ENCODE measurements at regions not wholly inside any gene's neighbourhood (a gene's known extent, or its start where the extent isn't known, plus 50 kb on each side); places are given as distances from the start of the nearest gene placed in this dataset.
A peak's percentile ranks its signal among the peaks of the same experiment; 100 is the strongest.
"Not testable (repeated sequence)": the region's sequence is repeated elsewhere in the genome, so short reads cannot be mapped to it uniquely, and the experiment has no call there.

DNA sequence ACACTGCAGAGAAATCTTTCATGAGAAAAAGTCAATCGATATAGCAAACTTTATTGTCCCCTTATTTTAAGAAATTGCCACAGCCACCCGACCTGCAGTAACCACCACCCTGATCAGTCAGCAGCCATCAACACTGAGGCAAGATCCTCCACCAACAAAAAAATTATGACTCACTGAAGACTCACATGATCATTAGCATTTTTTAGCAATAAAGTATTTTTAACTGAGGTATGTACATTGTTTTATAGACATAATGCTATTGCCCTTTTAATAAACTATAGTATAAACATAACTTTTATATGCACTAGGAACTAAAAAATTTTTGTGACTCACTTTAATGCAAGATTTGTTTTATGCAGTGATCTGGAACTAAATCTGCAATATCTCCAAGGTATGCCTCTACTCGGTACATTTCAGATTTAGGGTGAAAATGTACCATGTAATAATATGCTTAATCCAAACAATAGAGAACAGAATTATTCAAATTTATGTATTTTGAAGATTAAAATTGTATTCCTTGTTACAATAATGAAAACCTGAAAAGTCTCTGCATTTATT, 79.2 kb upstream of the CEP126 start:
- no peak overlapping the region for H4K8ac ChIP-seq (ENCODE audit: low read depth in 2 of 2, low read length in 2 of 2)
- H3K4ac ChIP-seq (ENCODE audit: low read depth, low read length), result no peak overlapping the region
- H3K9ac ChIP-seq (ENCODE audit: low read depth, low read length), result no peak overlapping the region
- POLR2A ChIA-PET (ENCODE audit: unreplicated experiment), result no interaction called here
- no peak overlapping the region for H2BK5ac ChIP-seq (ENCODE audit: low read depth, low read length, poor library complexity, severe bottlenecking)
- H2AK5ac ChIP-seq (ENCODE audit: low read depth, low read length), result no peak overlapping the region
- H2BK20ac ChIP-seq (ENCODE audit: low read depth, low read length), result no peak overlapping the region
- DNase-seq (peak; percentile 24), ATAC-seq (ENCODE audit: low read depth) (no peak)
- H3K14ac ChIP-seq (replicated peaks; ENCODE audit: low read depth, low read length), result no peak overlapping the region
- no peaks in the 10 kb centered on the region for H3K79me1 ChIP-seq (ENCODE audit: low read depth in 1 of 2, low read length in 2 of 2)
- H3K9me1 ChIP-seq (ENCODE audit: insufficient read depth, low read length), result no peaks in the 10 kb centered on the region; the same call in 1 of the 2 replicates
- WGBS, 2 experiments (ENCODE audit: extremely low coverage in 2 of 2, insufficient read length in 1 of 2), result no CpG with 5 or more reads among the region's 3 CpGs
- H2BK120ac ChIP-seq (ENCODE audit: low read depth, low read length), result no peak overlapping the region
- no peak overlapping the region for H3K4me3 ChIP-seq (ENCODE audit: insufficient read depth, low read depth, low read length)
- peaks cover 2% of the 10 kb centered on the region; the same call in 1 of the 2 replicates for H3K4me1 ChIP-seq (ENCODE audit: control insufficient read depth, insufficient read depth, low read length)
- intact Hi-C loops (cut with micrococcal nuclease), result no loop called here
- H3K18ac ChIP-seq (ENCODE audit: low read depth, low read length), result no peak overlapping the region; the same call in 1 of the 2 replicates
- H2BK15ac ChIP-seq (ENCODE audit: low read depth, low read length), result no peak overlapping the region
- no peaks in the 10 kb centered on the region for H4K20me1 ChIP-seq (ENCODE audit: insufficient read depth, low read length)
- dilution Hi-C loops (cut with HindIII; ENCODE audit: low sequenced_read_pairs, unreplicated experiment), result no loop called here
- H3K27ac ChIP-seq (ENCODE audit: insufficient read depth, low read length), result no peak overlapping the region
- CTCF ChIA-PET, result no interaction called here
- in situ Hi-C loops (cut with MboI; ENCODE audit: low sequenced_read_pairs), result no loop called here
- no peak overlapping the region for H3K23ac ChIP-seq (ENCODE audit: low read depth, low read length)
- no peak overlapping the region for H4K91ac ChIP-seq (ENCODE audit: insufficient read depth, low read depth, low read length)
- no peak overlapping the region for H4K5ac ChIP-seq (ENCODE audit: low read depth, low read length)
- no peak overlapping the region for H2AFZ ChIP-seq (replicated peaks; ENCODE audit: low read length, poor library complexity)
- BruUV-seq (replicated peaks), result no TSS peak
- no peak overlapping the region for H2AK9ac ChIP-seq (replicated peaks; ENCODE audit: low read depth, low read length, poor library complexity)
- H3K36me3 ChIP-seq (ENCODE audit: control insufficient read depth, insufficient read depth, low read length), result no peaks in the 10 kb centered on the region
- no peak for TF ChIP-seq MAFK (IDR thresholded peaks at IDR 0.05; ENCODE audit: low read depth, low read length)
- TF ChIP-seq ELK1 (IDR thresholded peaks at IDR 0.05; ENCODE audit: borderline replicate concordance, low read depth, low read length), result no peak
- TF ChIP-seq USF2 (IDR thresholded peaks at IDR 0.05; ENCODE audit: low read depth, low read length), result no peak
- H3K9me3 ChIP-seq (ENCODE audit: control insufficient read depth, insufficient read depth, low read length), result no peaks in the 10 kb centered on the region
- no peak overlapping the region for H3K4me2 ChIP-seq (ENCODE audit: low read depth, low read length)
- H3K27me3 ChIP-seq (ENCODE audit: control insufficient read depth, insufficient read depth, low read length), result no peaks in the 10 kb centered on the region
- H3K56ac ChIP-seq (ENCODE audit: extremely low read depth, insufficient read depth, low read length), result no peak overlapping the region

- H3K23ac ChIP-seq (ENCODE audit: low read depth, low read length); H3K9me3 ChIP-seq (ENCODE audit: control insufficient read depth, insufficient read depth, low read length); H4K8ac ChIP-seq (ENCODE audit: low read depth in 2 of 2, low read length in 2 of 2); H3K18ac ChIP-seq (ENCODE audit: low read depth, low read length); H2BK20ac ChIP-seq (ENCODE audit: low read depth, low read length); H4K91ac ChIP-seq (ENCODE audit: insufficient read depth, low read depth, low read length); H4K20me1 ChIP-seq (ENCODE audit: insufficient read depth, low read length); H2BK120ac ChIP-seq (ENCODE audit: low read depth, low read length); H3K4ac ChIP-seq (ENCODE audit: low read depth, low read length); H3K9ac ChIP-seq (ENCODE audit: low read depth, low read length); H3K27me3 ChIP-seq (ENCODE audit: control insufficient read depth, insufficient read depth, low read length); H2AFZ ChIP-seq (replicated peaks; ENCODE audit: low read length, poor library complexity); H3K27ac ChIP-seq (ENCODE audit: insufficient read depth, low read length); H2BK5ac ChIP-seq (ENCODE audit: low read depth, low read length, poor library complexity, severe bottlenecking); H4K5ac ChIP-seq (ENCODE audit: low read depth, low read length); H3K79me1 ChIP-seq (ENCODE audit: low read depth in 1 of 2, low read length in 2 of 2); H2BK15ac ChIP-seq (ENCODE audit: low read depth, low read length); ATAC-seq (ENCODE audit: low read depth); H3K4me3 ChIP-seq (ENCODE audit: insufficient read depth, low read depth, low read length); POLR2A ChIA-PET (ENCODE audit: unreplicated experiment); DNase-seq; H3K9me1 ChIP-seq (ENCODE audit: insufficient read depth, low read length); H3K4me1 ChIP-seq (ENCODE audit: control insufficient read depth, insufficient read depth, low read length); H3K14ac ChIP-seq (replicated peaks; ENCODE audit: low read depth, low read length); H3K36me3 ChIP-seq (ENCODE audit: control insufficient read depth, insufficient read depth, low read length); dilution Hi-C loops (cut with HindIII; ENCODE audit: low sequenced_read_pairs, unreplicated experiment); BruUV-seq (replicated peaks); in situ Hi-C loops (cut with MboI; ENCODE audit: low sequenced_read_pairs); H2AK5ac ChIP-seq (ENCODE audit: low read depth, low read length); H3K4me2 ChIP-seq (ENCODE audit: low read depth, low read length); H3K56ac ChIP-seq (ENCODE audit: extremely low read depth, insufficient read depth, low read length); intact Hi-C loops (cut with micrococcal nuclease); H2AK9ac ChIP-seq (replicated peaks; ENCODE audit: low read depth, low read length, poor library complexity): not testable (repeated sequence)
- WGBS, 2 experiments (ENCODE audit: extremely low coverage in 2 of 2, insufficient read length in 1 of 2), result no CpG with 5 or more reads among the region's 1 CpG
- CTCF ChIA-PET, result interaction anchor here (0.7 kb wide), 1 partner anchor 281 kb away, joined by 3 read pairs; no protein-coding TSS in a partner anchor
Measured at GRCh38 chr11:101830475-101830874, 84.3 kb upstream of the CEP126 start.

Data from IMR-90 (cell line).